Endothelial cell of umbilical vein (primary cell): ENCODE measurements at regions not wholly inside any gene's neighbourhood (a gene's known extent, or its start where the extent isn't known, plus 50 kb on each side); places are given as distances from the start of the nearest gene placed in this dataset.

Experiments
- BruUV-seq: library from RNA; stranded (reverse); fragments of 400-500 nt; replicated peaks from 2 replicates; lab custom pipeline; 2021; lab: Mats Ljungman, UMichigan
- CTCF ChIA-PET: fragments of 300-600, 350-600 bp; sonication (Branson Sonifier 250); formaldehyde crosslinking; loops from one replicate; lab custom pipeline; 2021; ENCODE audit warnings: antibody characterized with exemption, inconsistent platforms; lab: Charles Lee
- POLR2A ChIA-PET: fragments of 300-600, 350-600 bp; sonication (Branson Sonifier 250); formaldehyde crosslinking; loops from one replicate; lab custom pipeline; 2021; ENCODE audit warnings: antibody characterized with exemption, inconsistent platforms; lab: Charles Lee
- DNase-seq: peaks from one replicate; pipeline ENCODE4 v3.0.0-alpha.2; 2011; ENCODE audit warnings: low read depth, low spot score
- FAIRE-seq: peaks from 2 replicates; lab custom pipeline; 2011; peaks lifted over from hg19 to GRCh38; lab: Jason Lieb, UNC
- H2AFZ ChIP-seq: 2 replicates; pipeline ENCODE4 v1.6.0; 2012; ENCODE audit warnings: low read depth, low read length, control low read depth, inconsistent platforms
- H3K27ac ChIP-seq: 2 replicates; pipeline ENCODE4 v1.5.1; 2011; ENCODE audit warnings: low read depth, mild to moderate bottlenecking, control low read depth, low read length, moderate library complexity; ENCODE audit not compliant: insufficient read depth
- H3K27me3 ChIP-seq, 2 experiments: 2 replicates each; pipeline versions ENCODE4 v1.6.0 to v1.6.1; 2011; ENCODE audit warnings: low read length in 2 of 2, mixed read lengths in 1 of 2; ENCODE audit not compliant: control insufficient read depth in 2 of 2, insufficient read depth in 2 of 2
- H3K36me3 ChIP-seq, 2 experiments: 2 replicates in 1 of 2; 3 replicates in 1 of 2; pipeline ENCODE4 v1.5.1; 2011; ENCODE audit warnings: low read length in 2 of 2, mild to moderate bottlenecking in 1 of 2, moderate library complexity in 1 of 2; ENCODE audit not compliant: control insufficient read depth in 2 of 2, insufficient read depth in 2 of 2; ENCODE audit errors: extremely low read depth in 1 of 2
- H3K4me1 ChIP-seq: 3 replicates; pipeline ENCODE4 v1.5.1; 2011; ENCODE audit warnings: mild to moderate bottlenecking, low read length; ENCODE audit not compliant: control insufficient read depth, insufficient read depth; ENCODE audit errors: extremely low read depth
- H3K4me2 ChIP-seq: 2 replicates; pipeline ENCODE4 v1.6.1; 2011; ENCODE audit warnings: low read length, control low read depth, mixed read lengths; ENCODE audit not compliant: insufficient read depth
- H3K4me3 ChIP-seq, 3 experiments: fragments of 200-600 bp in 1 of 3; sonication (generic), shearing (Covaris generic) in 1 of 3; replicated peaks in 1 of 3; 2 replicates each; pipeline ENCODE4 v1.5.1; 2011 to 2016; ENCODE audit warnings: control low read depth in 3 of 3, low read length in 3 of 3, mild to moderate bottlenecking in 2 of 3, inconsistent platforms in 1 of 3, low read depth in 1 of 3, moderate library complexity in 1 of 3; ENCODE audit not compliant: insufficient read depth in 1 of 3
- H3K79me2 ChIP-seq: 2 replicates; pipeline ENCODE4 v1.6.0; 2012; ENCODE audit warnings: low read length, inconsistent platforms; ENCODE audit not compliant: control insufficient read depth, insufficient read depth
- H3K9ac ChIP-seq: replicated peaks from 2 replicates; pipeline ENCODE3; 2011; ENCODE audit warnings: low read length, control low read depth; ENCODE audit not compliant: insufficient read depth; ENCODE audit errors: extremely low read depth
- H3K9me1 ChIP-seq: replicated peaks from 3 replicates; pipeline ENCODE4 v1.6.0; 2011; ENCODE audit warnings: mild to moderate bottlenecking, low read length; ENCODE audit not compliant: control insufficient read depth, insufficient read depth; ENCODE audit errors: extremely low read depth
- H3K9me3 ChIP-seq: replicated peaks from 2 replicates; pipeline ENCODE4 v1.5.1; 2012; ENCODE audit warnings: low read length, inconsistent platforms; ENCODE audit not compliant: control insufficient read depth, insufficient read depth
- H4K20me1 ChIP-seq: replicated peaks from 2 replicates; pipeline ENCODE3; 2011; ENCODE audit warnings: mild to moderate bottlenecking, low read length; ENCODE audit not compliant: control insufficient read depth, insufficient read depth; ENCODE audit errors: extremely low read depth
- EZH2 ChIP-seq: IDR thresholded peaks from 2 replicates; pipeline ENCODE4 v1.6.1; 2012; ENCODE audit warnings: borderline replicate concordance, low read depth, mild to moderate bottlenecking, moderate library complexity, low read length, inconsistent platforms; ENCODE audit not compliant: severe bottlenecking
- FOS ChIP-seq: IDR thresholded peaks from 2 replicates; pipeline ENCODE4 v1.6.1; 2011; ENCODE audit warnings: mild to moderate bottlenecking, low read length, moderate library complexity, borderline replicate concordance; ENCODE audit not compliant: insufficient read depth
- GATA2 ChIP-seq: IDR thresholded peaks from 2 replicates; pipeline ENCODE4 v1.7.0; 2011; ENCODE audit warnings: low read depth, mild to moderate bottlenecking, moderate library complexity, mixed read lengths, low read length; ENCODE audit not compliant: insufficient read length, insufficient read depth
- JUN ChIP-seq: IDR thresholded peaks from 2 replicates; pipeline ENCODE4 v1.6.1; 2011; ENCODE audit warnings: borderline replicate concordance, low read depth; ENCODE audit not compliant: insufficient read length, insufficient read depth
- MYC ChIP-seq: IDR thresholded peaks from one replicate; pipeline ENCODE4 v1.6.1; 2011; ENCODE audit warnings: mild to moderate bottlenecking, low read depth, low read length
- POLR2A ChIP-seq: IDR thresholded peaks from 2 replicates; pipeline ENCODE4 v1.6.1; 2012; ENCODE audit warnings: low read depth, mild to moderate bottlenecking, control low read depth, low read length
- POLR2AphosphoS5 ChIP-seq: IDR thresholded peaks from 2 replicates; pipeline ENCODE4 v1.6.1; 2012; ENCODE audit warnings: low read depth, mild to moderate bottlenecking, control low read depth, low read length, moderate library complexity; ENCODE audit not compliant: insufficient read depth
- dilution Hi-C: fragments of 300-500 bp; cut with MboI; formaldehyde crosslinking; loops from one replicate; pipeline ENCODE4 v1.15.0; 2019; ENCODE audit warnings: low sequenced_read_pairs; ENCODE audit not compliant: extremely low pct_ligation_motif_present
- intact Hi-C: fragments of 100-400 bp; cut with micrococcal nuclease; formaldehyde crosslinking; loops from one replicate; pipeline ENCODE4 v1.10.0; 2022
- TF ChIP-seq, protein P1 (sequence below): IDR thresholded peaks from 2 replicates; pipeline ENCODE4 v1.6.1; 2011; ENCODE audit not compliant: insufficient read depth, insufficient read length
- TF ChIP-seq, protein P2 (sequence below), 2 donors: IDR thresholded peaks; 1 replicate in 1 of 2; 2 replicates in 1 of 2; pipeline ENCODE4 v1.5.1; 2011; ENCODE audit warnings: low read length in 2 of 2, mild to moderate bottlenecking in 2 of 2, moderate library complexity in 2 of 2, control low read depth in 1 of 2, inconsistent platforms in 1 of 2, low read depth in 1 of 2; ENCODE audit not compliant: insufficient read depth in 1 of 2; ENCODE audit errors: extremely low read depth in 1 of 2

DNA sequence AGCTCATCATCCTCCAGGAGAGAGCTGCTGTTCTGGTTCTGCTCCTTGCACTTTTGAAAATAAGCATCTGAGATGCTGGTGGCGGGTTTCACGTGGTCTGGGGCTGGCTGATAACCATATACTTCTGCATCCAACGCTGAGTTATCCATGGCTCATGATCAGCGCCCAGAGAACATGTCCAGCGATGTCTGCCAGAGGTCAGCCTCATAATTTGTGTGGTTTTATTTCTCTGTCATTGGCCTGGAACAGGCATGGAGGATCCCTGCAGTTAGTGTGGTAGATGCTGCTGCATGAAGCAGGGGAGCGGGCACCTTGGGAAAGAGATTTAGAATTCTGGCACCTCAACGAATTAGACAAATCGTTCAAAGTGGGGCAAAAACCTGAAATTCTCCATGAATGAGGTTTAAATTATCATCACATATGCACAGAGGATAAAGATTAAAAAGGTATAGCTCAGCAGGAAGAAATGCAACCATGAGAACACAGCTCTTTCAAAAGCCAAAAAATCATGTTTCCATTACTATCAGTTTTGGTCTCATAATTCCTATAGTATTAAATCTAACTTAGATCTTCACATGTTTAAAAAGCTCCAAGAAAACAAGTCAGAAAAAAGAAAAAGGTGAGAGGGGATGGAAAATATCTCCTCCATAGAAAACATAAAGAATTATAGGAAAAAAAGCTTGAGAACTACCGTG lies 157.2 kb downstream of the SOD2 start:
- no peak overlapping the region for H3K4me2 ChIP-seq
- DNase-seq (no peak), FAIRE-seq (no peak)
- dilution Hi-C loops: no loop called here
- no TSS peak for BruUV-seq
- intact Hi-C loops: no loop called here
- TF ChIP-seq GATA2 (no peak), EZH2 (no peak), FOS (no peak), JUN (no peak), POLR2A (no peak), POLR2AphosphoS5 (no peak), MYC (no peak)
- TF ChIP-seq, protein P1, sequence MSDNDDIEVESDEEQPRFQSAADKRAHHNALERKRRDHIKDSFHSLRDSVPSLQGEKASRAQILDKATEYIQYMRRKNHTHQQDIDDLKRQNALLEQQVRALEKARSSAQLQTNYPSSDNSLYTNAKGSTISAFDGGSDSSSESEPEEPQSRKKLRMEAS: no peak
- TF ChIP-seq, protein P2, sequence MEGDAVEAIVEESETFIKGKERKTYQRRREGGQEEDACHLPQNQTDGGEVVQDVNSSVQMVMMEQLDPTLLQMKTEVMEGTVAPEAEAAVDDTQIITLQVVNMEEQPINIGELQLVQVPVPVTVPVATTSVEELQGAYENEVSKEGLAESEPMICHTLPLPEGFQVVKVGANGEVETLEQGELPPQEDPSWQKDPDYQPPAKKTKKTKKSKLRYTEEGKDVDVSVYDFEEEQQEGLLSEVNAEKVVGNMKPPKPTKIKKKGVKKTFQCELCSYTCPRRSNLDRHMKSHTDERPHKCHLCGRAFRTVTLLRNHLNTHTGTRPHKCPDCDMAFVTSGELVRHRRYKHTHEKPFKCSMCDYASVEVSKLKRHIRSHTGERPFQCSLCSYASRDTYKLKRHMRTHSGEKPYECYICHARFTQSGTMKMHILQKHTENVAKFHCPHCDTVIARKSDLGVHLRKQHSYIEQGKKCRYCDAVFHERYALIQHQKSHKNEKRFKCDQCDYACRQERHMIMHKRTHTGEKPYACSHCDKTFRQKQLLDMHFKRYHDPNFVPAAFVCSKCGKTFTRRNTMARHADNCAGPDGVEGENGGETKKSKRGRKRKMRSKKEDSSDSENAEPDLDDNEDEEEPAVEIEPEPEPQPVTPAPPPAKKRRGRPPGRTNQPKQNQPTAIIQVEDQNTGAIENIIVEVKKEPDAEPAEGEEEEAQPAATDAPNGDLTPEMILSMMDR (IDR thresholded peaks at IDR 0.05; ENCODE audit: extremely low read depth in 1 of 2, insufficient read depth in 1 of 2, low read depth in 1 of 2, low read length in 2 of 2): no peak
- CTCF ChIA-PET: no interaction called here
- H3K4me3 ChIP-seq: no peak overlapping the region
- H4K20me1 ChIP-seq: no peaks in the 10 kb centered on the region
- no peaks in the 10 kb centered on the region for H3K4me1 ChIP-seq
- no peak overlapping the region for H3K27ac ChIP-seq
- no peaks in the 10 kb centered on the region for H3K9me1 ChIP-seq
- no peak overlapping the region for H3K9ac ChIP-seq
- POLR2A ChIA-PET: no interaction called here
- no peaks in the 10 kb centered on the region for H3K27me3 ChIP-seq
- H3K9me3 ChIP-seq: no peaks in the 10 kb centered on the region
- no peaks in the 10 kb centered on the region for H3K79me2 ChIP-seq
- H3K36me3 ChIP-seq: no peaks in the 10 kb centered on the region
- no peak overlapping the region for H2AFZ ChIP-seq
